ENCODE measurements at regions not wholly inside any gene's neighbourhood (a gene's known extent, or its start where the extent isn't known, plus 50 kb on each side); places are given as distances from the start of the nearest gene placed in this dataset.
"Not testable (repeated sequence)": the region's sequence is repeated elsewhere in the genome, so short reads cannot be mapped to it uniquely, and the experiment has no call there.

- Histone ChIP-seq H3K4me3 (no peak overlapping the region), H3K27ac (peak overlapping the region; percentile 27), H3K27me3 (no peaks in the 10 kb centered on the region), H3K4me1 (peaks cover 28% of the 10 kb centered on the region), H3K9me3 (no peaks in the 10 kb centered on the region), H3K36me3 (no peaks in the 10 kb centered on the region)
- intact Hi-C loops (cut with DNase I): no loop called here
- TF ChIP-seq CTCF (IDR thresholded peaks at IDR 0.05) (no peak), POLR2A (IDR thresholded peaks at IDR 0.05) (no peak), POLR2AphosphoS5 (IDR thresholded peaks at IDR 0.05; ENCODE audit: insufficient read depth in 1 of 2, low read depth in 1 of 2) (no peak)
- no peak for DNase-seq (ENCODE audit: extremely low spot score in 2 of 2)
These were observed 87.5 kb upstream of the GAS1 start for GRCh38 chr9:87034841-87035240.

GRCh38 chr9:87035879-87036278 is 88.6 kb upstream of the GAS1 start:
- Histone ChIP-seq H3K27me3 (no peaks in the 10 kb centered on the region), H3K9me3 (no peaks in the 10 kb centered on the region), H3K36me3 (no peaks in the 10 kb centered on the region), H3K4me3 (no peak overlapping the region), H3K4me1 (peaks cover 28% of the 10 kb centered on the region), H3K27ac (peak overlapping the region; percentile 27)
- DNase-seq (ENCODE audit: extremely low spot score in 2 of 2): no peak
- TF ChIP-seq POLR2AphosphoS5 (IDR thresholded peaks at IDR 0.05; ENCODE audit: insufficient read depth in 1 of 2, low read depth in 1 of 2) (no peak), POLR2A (IDR thresholded peaks at IDR 0.05) (no peak), CTCF (IDR thresholded peaks at IDR 0.05) (no peak)
- intact Hi-C loops (cut with DNase I): no loop called here

GRCh38 chr9:87036506-87036905 is 89.2 kb upstream of the GAS1 start:
- no peaks in the 10 kb centered on the region for H3K9me3 ChIP-seq
- H3K27me3 ChIP-seq: no peaks in the 10 kb centered on the region
- no peak overlapping the region for H3K4me3 ChIP-seq
- peak overlapping the region; percentile 27 for H3K27ac ChIP-seq
- TF ChIP-seq CTCF (IDR thresholded peaks at IDR 0.05) (no peak), POLR2A (IDR thresholded peaks at IDR 0.05) (no peak), POLR2AphosphoS5 (IDR thresholded peaks at IDR 0.05; ENCODE audit: insufficient read depth in 1 of 2, low read depth in 1 of 2) (no peak)
- no peaks in the 10 kb centered on the region for H3K36me3 ChIP-seq
- H3K4me1 ChIP-seq: peaks cover 28% of the 10 kb centered on the region
- no peak for DNase-seq (ENCODE audit: extremely low spot score in 2 of 2)
- intact Hi-C loops (cut with DNase I): no loop called here

- DNase-seq (ENCODE audit: extremely low spot score in 2 of 2): no peak
- no peak for TF ChIP-seq CTCF (IDR thresholded peaks at IDR 0.05)
- no peak for TF ChIP-seq POLR2AphosphoS5 (IDR thresholded peaks at IDR 0.05; ENCODE audit: insufficient read depth in 1 of 2, low read depth in 1 of 2)
- TF ChIP-seq POLR2A (IDR thresholded peaks at IDR 0.05): no peak
- Histone ChIP-seq H3K27ac (no peak overlapping the region), H3K27me3 (no peaks in the 10 kb centered on the region), H3K9me3 (no peaks in the 10 kb centered on the region), H3K4me3 (no peak overlapping the region), H3K4me1 (peaks cover 12% of the 10 kb centered on the region), H3K36me3 (no peaks in the 10 kb centered on the region)
- intact Hi-C loops (cut with DNase I): no loop called here
These were observed 92.6 kb upstream of the GAS1 start for GRCh38 chr9:87039809-87040392.

GRCh38 chr9:87040410-87041009 is 93.2 kb upstream of the GAS1 start:
- Histone ChIP-seq H3K9me3 (no peaks in the 10 kb centered on the region), H3K27me3 (no peaks in the 10 kb centered on the region), H3K27ac (no peak overlapping the region), H3K36me3 (no peaks in the 10 kb centered on the region), H3K4me3 (no peak overlapping the region), H3K4me1 (peaks cover 9% of the 10 kb centered on the region)
- TF ChIP-seq POLR2AphosphoS5 (IDR thresholded peaks at IDR 0.05; ENCODE audit: insufficient read depth in 1 of 2, low read depth in 1 of 2) (no peak), POLR2A (IDR thresholded peaks at IDR 0.05) (no peak), CTCF (IDR thresholded peaks at IDR 0.05) (no peak)
- intact Hi-C loops (cut with DNase I): no loop called here
- DNase-seq (ENCODE audit: extremely low spot score in 2 of 2): no peak

- H3K4me1 ChIP-seq; DNase-seq (ENCODE audit: extremely low spot score in 2 of 2); H3K4me3 ChIP-seq; H3K27me3 ChIP-seq; intact Hi-C loops (cut with DNase I); H3K9me3 ChIP-seq; H3K36me3 ChIP-seq; H3K27ac ChIP-seq: not testable (repeated sequence)
These were observed 94.4 kb upstream of the GAS1 start for GRCh38 chr9:87041553-87042235.

GRCh38 chr9:87049929-87050608 is 102.8 kb upstream of the GAS1 start:
- DNase-seq (ENCODE audit: extremely low spot score in 2 of 2); H3K4me1 ChIP-seq; H3K27me3 ChIP-seq; H3K9me3 ChIP-seq; intact Hi-C loops (cut with DNase I); H3K27ac ChIP-seq; H3K4me3 ChIP-seq; H3K36me3 ChIP-seq: not testable (repeated sequence)

Data from vagina (tissue), 2 donors.